ENCODE measurements at regions not wholly inside any gene's neighbourhood (a gene's known extent, or its start where the extent isn't known, plus 50 kb on each side); places are given as distances from the start of the nearest gene placed in this dataset.
"Not testable (repeated sequence)": the region's sequence is repeated elsewhere in the genome, so short reads cannot be mapped to it uniquely, and the experiment has no call there.

DNA sequence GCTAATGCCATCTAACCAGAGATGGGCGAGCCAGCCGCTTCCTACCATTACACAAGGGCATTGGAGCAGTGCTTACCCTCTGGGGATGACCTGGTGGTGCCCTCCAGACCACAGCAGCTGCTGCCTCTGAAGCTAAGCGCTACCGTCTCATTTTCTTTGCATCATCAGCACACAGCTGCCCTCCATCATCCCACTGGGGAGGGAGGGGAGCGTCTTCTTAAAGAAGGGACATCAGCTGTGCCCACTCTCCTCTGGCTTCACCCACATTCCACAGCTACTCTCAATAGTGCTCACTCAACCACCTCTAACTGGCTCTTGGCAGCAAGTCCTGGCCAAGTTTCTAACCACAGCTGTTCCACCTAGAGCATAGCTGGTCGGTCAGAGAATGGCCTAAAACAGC is 503.4 kb downstream of the NFIB start:
- Histone ChIP-seq H3K4me1 (ENCODE audit: control insufficient read depth in 1 of 2, insufficient read depth in 2 of 2, low read length in 2 of 2) (no peaks in the 10 kb centered on the region), H3K27ac (ENCODE audit: low read depth, low read length) (no peak overlapping the region), H3K4me3 (ENCODE audit: low read depth in 1 of 2, low read length in 2 of 2) (no peak overlapping the region), H3K9me3 (ENCODE audit: control insufficient read depth in 1 of 2, low read length in 2 of 2) (no peaks in the 10 kb centered on the region), H3K36me3 (ENCODE audit: control insufficient read depth in 1 of 2, insufficient read depth in 2 of 2, low read length in 2 of 2) (no peaks in the 10 kb centered on the region), H3K27me3 (ENCODE audit: control insufficient read depth in 1 of 2, insufficient read depth in 2 of 2, low read length in 2 of 2) (no peaks in the 10 kb centered on the region), H3K9ac (ENCODE audit: low read depth in 1 of 2, low read length in 2 of 2) (no peak overlapping the region)

DNA sequence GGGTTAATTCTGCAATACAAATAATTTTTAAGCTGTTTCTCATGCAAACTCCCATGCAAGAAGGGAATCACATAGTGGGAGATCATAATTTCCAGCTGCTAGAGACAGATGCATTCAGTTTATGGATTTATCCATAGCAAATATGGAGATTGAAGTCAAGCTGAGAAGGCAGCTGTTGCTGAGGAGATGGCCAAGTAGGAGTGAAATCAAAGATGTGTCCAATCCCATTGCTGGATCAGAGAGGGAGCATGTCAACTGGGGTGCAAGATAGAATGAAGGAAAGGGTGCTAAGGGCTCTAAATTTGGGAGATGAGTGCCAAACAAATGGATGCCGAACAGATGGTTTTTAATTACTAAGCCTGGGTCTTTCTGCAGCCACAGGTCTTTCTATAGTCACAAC is 504.5 kb downstream of the NFIB start:
- Histone ChIP-seq H3K9me3 (ENCODE audit: control insufficient read depth in 1 of 2, low read length in 2 of 2) (no peaks in the 10 kb centered on the region), H3K4me3 (ENCODE audit: low read depth in 1 of 2, low read length in 2 of 2) (no peak overlapping the region), H3K36me3 (ENCODE audit: control insufficient read depth in 1 of 2, insufficient read depth in 2 of 2, low read length in 2 of 2) (no peaks in the 10 kb centered on the region), H3K9ac (ENCODE audit: low read depth in 1 of 2, low read length in 2 of 2) (no peak overlapping the region), H3K4me1 (ENCODE audit: control insufficient read depth in 1 of 2, insufficient read depth in 2 of 2, low read length in 2 of 2) (no peaks in the 10 kb centered on the region), H3K27ac (ENCODE audit: low read depth, low read length) (no peak overlapping the region), H3K27me3 (ENCODE audit: control insufficient read depth in 1 of 2, insufficient read depth in 2 of 2, low read length in 2 of 2) (no peaks in the 10 kb centered on the region)

DNA sequence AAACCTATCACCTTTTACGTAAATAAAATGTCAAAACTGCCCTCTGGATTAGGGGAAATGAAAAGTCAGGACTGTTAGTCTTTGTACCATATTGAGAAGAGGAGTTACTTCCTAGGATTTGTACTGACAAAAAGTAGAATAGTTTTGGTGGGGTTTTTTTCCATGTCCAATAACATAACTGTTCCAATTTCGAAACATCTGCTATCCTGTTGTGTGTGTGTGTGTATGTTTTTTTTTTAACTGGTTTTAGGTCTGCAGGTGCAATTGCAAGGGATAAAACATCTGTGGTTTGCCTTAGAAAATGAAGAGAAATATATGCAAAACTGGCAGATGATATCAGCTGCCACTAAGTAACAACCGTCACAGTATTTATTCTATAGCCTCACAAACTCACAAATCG is 506.8 kb downstream of the NFIB start:
- H3K9ac ChIP-seq (ENCODE audit: low read depth in 1 of 2, low read length in 2 of 2), result no peak overlapping the region
- no peak overlapping the region for H3K27ac ChIP-seq (ENCODE audit: low read depth, low read length)
- no peaks in the 10 kb centered on the region for H3K4me1 ChIP-seq (ENCODE audit: control insufficient read depth in 1 of 2, insufficient read depth in 2 of 2, low read length in 2 of 2)
- no peaks in the 10 kb centered on the region for H3K9me3 ChIP-seq (ENCODE audit: control insufficient read depth in 1 of 2, low read length in 2 of 2)
- no peak overlapping the region for H3K4me3 ChIP-seq (ENCODE audit: low read depth in 1 of 2, low read length in 2 of 2)
- no peaks in the 10 kb centered on the region for H3K27me3 ChIP-seq (ENCODE audit: control insufficient read depth in 1 of 2, insufficient read depth in 2 of 2, low read length in 2 of 2)
- H3K36me3 ChIP-seq (ENCODE audit: control insufficient read depth in 1 of 2, insufficient read depth in 2 of 2, low read length in 2 of 2), result no peaks in the 10 kb centered on the region

DNA sequence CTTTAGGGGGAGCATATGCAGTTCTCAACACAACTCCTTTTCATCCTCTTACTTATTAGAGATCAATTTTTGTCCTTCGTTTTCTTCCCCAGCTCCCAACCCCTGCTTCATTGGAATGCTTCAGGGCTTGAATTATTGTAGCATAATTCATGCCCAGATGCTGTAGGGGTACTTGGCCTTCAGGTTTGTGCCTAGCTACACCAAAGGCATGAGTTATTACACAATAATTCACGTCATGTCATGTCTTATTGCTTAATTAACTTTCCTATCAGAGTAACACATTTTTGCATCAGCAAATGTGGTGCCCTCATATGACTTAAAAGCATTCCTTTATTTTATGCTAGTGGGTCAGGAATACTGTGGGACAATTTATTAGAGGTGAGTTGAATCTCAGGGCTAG is 507.2 kb downstream of the NFIB start:
- Histone ChIP-seq H3K27me3 (ENCODE audit: control insufficient read depth in 1 of 2, insufficient read depth in 2 of 2, low read length in 2 of 2) (no peaks in the 10 kb centered on the region), H3K9me3 (ENCODE audit: control insufficient read depth in 1 of 2, low read length in 2 of 2) (no peaks in the 10 kb centered on the region), H3K4me3 (ENCODE audit: low read depth in 1 of 2, low read length in 2 of 2) (no peak overlapping the region), H3K4me1 (ENCODE audit: control insufficient read depth in 1 of 2, insufficient read depth in 2 of 2, low read length in 2 of 2) (no peaks in the 10 kb centered on the region), H3K9ac (ENCODE audit: low read depth in 1 of 2, low read length in 2 of 2) (no peak overlapping the region), H3K36me3 (ENCODE audit: control insufficient read depth in 1 of 2, insufficient read depth in 2 of 2, low read length in 2 of 2) (no peaks in the 10 kb centered on the region), H3K27ac (ENCODE audit: low read depth, low read length) (no peak overlapping the region)

DNA sequence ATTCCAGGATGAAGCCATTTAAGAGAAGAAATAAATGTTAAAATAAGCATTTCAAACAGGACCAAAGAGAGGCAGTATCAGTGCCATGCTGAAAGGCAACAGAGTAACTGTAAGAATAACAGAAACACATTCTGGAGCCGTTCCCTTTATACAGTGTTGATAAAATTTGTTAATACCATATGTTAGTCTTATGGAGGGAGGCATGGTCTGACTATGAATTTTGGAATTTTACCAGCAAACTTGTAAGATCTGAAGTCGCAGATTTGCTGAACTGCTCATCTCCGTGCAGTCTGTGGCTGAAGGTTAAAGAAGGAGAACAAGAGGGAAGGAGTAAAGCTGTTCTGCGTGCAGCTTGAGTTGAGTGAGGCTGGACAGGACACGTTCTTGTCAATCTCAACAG is 508.4 kb downstream of the NFIB start:
- no peaks in the 10 kb centered on the region for H3K9me3 ChIP-seq (ENCODE audit: control insufficient read depth in 1 of 2, low read length in 2 of 2)
- no peak overlapping the region for H3K4me3 ChIP-seq (ENCODE audit: low read depth in 1 of 2, low read length in 2 of 2)
- H3K4me1 ChIP-seq (ENCODE audit: control insufficient read depth in 1 of 2, insufficient read depth in 2 of 2, low read length in 2 of 2), result no peaks in the 10 kb centered on the region
- H3K27me3 ChIP-seq (ENCODE audit: control insufficient read depth in 1 of 2, insufficient read depth in 2 of 2, low read length in 2 of 2), result no peaks in the 10 kb centered on the region
- no peak overlapping the region for H3K9ac ChIP-seq (ENCODE audit: low read depth in 1 of 2, low read length in 2 of 2)
- H3K27ac ChIP-seq (ENCODE audit: low read depth, low read length), result no peak overlapping the region
- H3K36me3 ChIP-seq (ENCODE audit: control insufficient read depth in 1 of 2, insufficient read depth in 2 of 2, low read length in 2 of 2), result no peaks in the 10 kb centered on the region

DNA sequence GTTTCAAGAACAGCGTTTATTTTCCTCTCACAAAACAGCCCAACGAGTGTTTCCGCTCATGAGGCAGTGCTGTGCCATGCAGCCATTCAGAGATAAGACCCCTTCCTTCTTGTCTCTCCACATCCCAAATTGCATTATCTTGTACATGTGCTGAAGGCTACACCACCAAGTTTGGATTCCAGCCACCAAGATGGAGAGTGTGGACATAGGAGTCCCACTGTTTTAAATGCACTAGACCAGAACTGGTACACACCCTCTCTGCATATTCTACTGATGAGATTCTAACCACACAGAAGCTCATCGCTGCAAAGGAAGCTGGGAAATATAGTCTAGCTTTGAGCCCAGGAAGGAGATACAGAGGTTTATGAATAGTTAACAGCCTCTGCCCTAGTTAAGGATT is 509.4 kb downstream of the NFIB start:
- H3K4me3 ChIP-seq (ENCODE audit: low read depth in 1 of 2, low read length in 2 of 2), result no peak overlapping the region
- no peak overlapping the region for H3K9ac ChIP-seq (ENCODE audit: low read depth in 1 of 2, low read length in 2 of 2)
- no peaks in the 10 kb centered on the region for H3K4me1 ChIP-seq (ENCODE audit: control insufficient read depth in 1 of 2, insufficient read depth in 2 of 2, low read length in 2 of 2)
- no peak overlapping the region for H3K27ac ChIP-seq (ENCODE audit: low read depth, low read length)
- H3K9me3 ChIP-seq (ENCODE audit: control insufficient read depth in 1 of 2, low read length in 2 of 2), result no peaks in the 10 kb centered on the region
- no peaks in the 10 kb centered on the region for H3K27me3 ChIP-seq (ENCODE audit: control insufficient read depth in 1 of 2, insufficient read depth in 2 of 2, low read length in 2 of 2)
- H3K36me3 ChIP-seq (ENCODE audit: control insufficient read depth in 1 of 2, insufficient read depth in 2 of 2, low read length in 2 of 2), result no peaks in the 10 kb centered on the region

DNA sequence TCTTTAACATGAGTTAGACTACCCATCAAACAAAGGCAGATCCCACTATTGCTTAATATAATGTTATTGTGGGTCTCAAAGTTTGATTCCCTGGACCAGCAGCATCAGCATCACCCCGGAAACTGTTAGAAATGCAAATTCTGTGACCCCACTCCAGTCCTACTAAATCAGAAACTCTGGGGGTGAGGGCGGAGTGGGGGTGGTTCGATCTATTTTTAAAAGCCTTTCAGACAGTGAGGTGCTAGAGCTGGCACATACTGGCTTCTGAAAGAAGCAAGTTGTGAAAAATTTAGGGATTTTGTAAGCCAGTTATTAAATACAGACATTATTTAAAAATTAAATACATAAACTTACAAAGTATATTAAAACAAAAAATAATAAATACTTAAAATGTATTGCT is 513.2 kb downstream of the NFIB start:
- H3K36me3 ChIP-seq (ENCODE audit: control insufficient read depth in 1 of 2, insufficient read depth in 2 of 2, low read length in 2 of 2), result no peaks in the 10 kb centered on the region

DNA sequence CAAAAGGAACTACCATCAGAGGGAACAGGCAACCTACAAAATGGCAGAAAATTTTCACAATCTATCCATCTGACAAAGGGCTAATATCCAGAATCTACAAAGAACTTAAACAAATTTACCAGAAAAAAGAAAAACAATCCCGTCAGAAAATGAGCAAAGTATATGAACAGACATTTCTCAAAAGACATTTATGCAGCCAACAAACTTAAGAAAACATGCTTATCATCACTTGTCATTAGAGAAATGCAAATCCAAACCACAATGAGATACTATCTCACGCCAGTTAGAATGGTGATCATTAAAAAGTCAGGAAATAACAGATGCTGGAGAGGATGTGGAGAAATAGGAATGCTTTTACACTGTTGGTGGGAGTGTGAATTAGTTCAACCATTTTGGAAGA is 516.2 kb downstream of the NFIB start:
- H3K9me3 ChIP-seq (ENCODE audit: control insufficient read depth in 1 of 2, low read length in 2 of 2); H3K9ac ChIP-seq (ENCODE audit: low read depth in 1 of 2, low read length in 2 of 2); H3K27me3 ChIP-seq (ENCODE audit: control insufficient read depth in 1 of 2, insufficient read depth in 2 of 2, low read length in 2 of 2); H3K4me3 ChIP-seq (ENCODE audit: low read depth in 1 of 2, low read length in 2 of 2); H3K27ac ChIP-seq (ENCODE audit: low read depth, low read length); H3K36me3 ChIP-seq (ENCODE audit: control insufficient read depth in 1 of 2, insufficient read depth in 2 of 2, low read length in 2 of 2); H3K4me1 ChIP-seq (ENCODE audit: control insufficient read depth in 1 of 2, insufficient read depth in 2 of 2, low read length in 2 of 2): not testable (repeated sequence)

More for the DNA sequence above, 513.2 kb downstream of the NFIB start:
- Histone ChIP-seq H3K4me1 (ENCODE audit: control insufficient read depth in 1 of 2, insufficient read depth in 2 of 2, low read length in 2 of 2) (no peaks in the 10 kb centered on the region), H3K27me3 (ENCODE audit: control insufficient read depth in 1 of 2, insufficient read depth in 2 of 2, low read length in 2 of 2) (no peaks in the 10 kb centered on the region), H3K27ac (ENCODE audit: low read depth, low read length) (no peak overlapping the region), H3K4me3 (ENCODE audit: low read depth in 1 of 2, low read length in 2 of 2) (no peak overlapping the region), H3K9me3 (ENCODE audit: control insufficient read depth in 1 of 2, low read length in 2 of 2) (no peaks in the 10 kb centered on the region), H3K9ac (ENCODE audit: low read depth in 1 of 2, low read length in 2 of 2) (no peak overlapping the region)

DNA sequence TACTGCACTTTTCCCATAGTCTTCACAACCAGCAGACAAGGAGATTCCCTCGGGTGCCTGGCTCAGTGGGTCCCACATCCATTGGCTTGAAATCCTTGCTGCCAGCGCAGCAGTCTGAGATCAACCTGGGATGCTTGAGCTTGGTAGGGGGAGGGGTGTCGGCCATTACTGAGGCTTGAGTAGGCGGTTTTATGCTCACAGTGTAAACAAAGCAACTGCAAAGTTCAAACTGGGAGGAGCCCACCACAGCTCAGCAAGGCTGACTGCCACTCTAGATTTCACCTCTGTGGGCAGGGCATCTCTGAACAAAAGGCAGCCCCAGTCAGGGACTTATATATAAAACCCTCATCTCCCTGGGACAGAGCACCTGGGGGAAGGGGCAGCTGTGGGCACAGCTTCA is 512.3 kb upstream of the MPDZ start:
- Histone ChIP-seq H3K4me3 (ENCODE audit: low read depth in 1 of 2, low read length in 2 of 2) (no peak overlapping the region), H3K27me3 (ENCODE audit: control insufficient read depth in 1 of 2, insufficient read depth in 2 of 2, low read length in 2 of 2) (no peaks in the 10 kb centered on the region), H3K4me1 (ENCODE audit: control insufficient read depth in 1 of 2, insufficient read depth in 2 of 2, low read length in 2 of 2) (no peaks in the 10 kb centered on the region), H3K27ac (ENCODE audit: low read depth, low read length) (no peak overlapping the region), H3K36me3 (ENCODE audit: control insufficient read depth in 1 of 2, insufficient read depth in 2 of 2, low read length in 2 of 2) (no peaks in the 10 kb centered on the region), H3K9me3 (ENCODE audit: control insufficient read depth in 1 of 2, low read length in 2 of 2) (no peaks in the 10 kb centered on the region), H3K9ac (ENCODE audit: low read depth in 1 of 2, low read length in 2 of 2) (no peak overlapping the region)

DNA sequence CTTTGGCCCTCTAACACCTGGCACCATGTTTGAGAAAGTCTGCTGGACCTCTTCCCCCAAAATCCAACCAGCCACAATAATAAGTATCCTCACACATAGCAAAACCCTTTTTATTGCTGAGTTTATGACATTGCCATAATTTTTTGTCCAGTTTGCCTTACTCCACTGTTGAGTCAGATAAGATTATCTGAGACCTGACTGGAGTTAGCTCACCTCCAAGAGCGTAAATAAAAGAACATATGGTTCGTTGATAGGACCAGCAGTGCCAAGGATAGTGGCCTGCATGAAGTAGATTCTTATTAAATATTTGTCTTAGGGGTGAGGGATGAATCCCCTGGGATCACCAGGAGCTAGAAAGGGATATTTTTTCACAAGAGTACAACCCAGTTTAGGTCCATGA is 510.6 kb upstream of the MPDZ start:
- H3K27me3 ChIP-seq (ENCODE audit: control insufficient read depth in 1 of 2, insufficient read depth in 2 of 2, low read length in 2 of 2), result no peaks in the 10 kb centered on the region
- H3K9ac ChIP-seq (ENCODE audit: low read depth in 1 of 2, low read length in 2 of 2), result no peak overlapping the region
- no peak overlapping the region for H3K27ac ChIP-seq (ENCODE audit: low read depth, low read length)
- H3K4me3 ChIP-seq (ENCODE audit: low read depth in 1 of 2, low read length in 2 of 2), result no peak overlapping the region
- no peaks in the 10 kb centered on the region for H3K4me1 ChIP-seq (ENCODE audit: control insufficient read depth in 1 of 2, insufficient read depth in 2 of 2, low read length in 2 of 2)
- H3K9me3 ChIP-seq (ENCODE audit: control insufficient read depth in 1 of 2, low read length in 2 of 2), result no peaks in the 10 kb centered on the region
- no peaks in the 10 kb centered on the region for H3K36me3 ChIP-seq (ENCODE audit: control insufficient read depth in 1 of 2, insufficient read depth in 2 of 2, low read length in 2 of 2)

DNA sequence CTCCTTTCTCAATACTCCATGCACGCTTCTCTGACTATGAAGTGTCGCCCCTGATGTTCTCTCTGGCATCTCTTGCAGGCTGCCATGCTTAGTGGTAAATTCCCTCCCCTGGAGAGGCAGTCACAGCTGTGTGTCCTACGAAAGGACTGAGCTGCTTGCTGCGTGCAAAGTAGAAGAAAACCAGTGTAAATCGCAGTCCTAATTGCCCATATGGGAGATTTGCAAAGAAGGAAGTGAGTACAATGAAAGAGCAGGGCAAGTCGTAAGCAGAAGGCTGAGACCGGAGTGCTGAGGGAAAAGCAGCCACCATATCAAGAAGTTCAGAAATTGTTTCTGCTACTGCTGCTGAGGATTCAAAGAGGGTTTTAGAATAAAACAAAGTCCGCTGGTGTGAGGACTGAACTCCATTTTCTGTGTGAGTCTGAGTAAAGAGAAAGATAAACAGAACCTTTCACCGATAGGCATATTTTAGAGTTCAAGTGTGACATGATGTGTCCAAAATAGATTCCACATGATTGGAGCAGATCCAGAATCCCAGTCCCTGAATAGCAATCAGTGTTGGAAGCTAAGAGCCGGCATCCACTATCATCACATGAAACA is 507.8 kb upstream of the MPDZ start:
- H3K36me3 ChIP-seq (ENCODE audit: control insufficient read depth in 1 of 2, insufficient read depth in 2 of 2, low read length in 2 of 2), result no peaks in the 10 kb centered on the region
- H3K9ac ChIP-seq (ENCODE audit: low read depth in 1 of 2, low read length in 2 of 2), result no peak overlapping the region
- H3K9me3 ChIP-seq (ENCODE audit: control insufficient read depth in 1 of 2, low read length in 2 of 2), result no peaks in the 10 kb centered on the region
- no peaks in the 10 kb centered on the region for H3K27me3 ChIP-seq (ENCODE audit: control insufficient read depth in 1 of 2, insufficient read depth in 2 of 2, low read length in 2 of 2)
- H3K27ac ChIP-seq (ENCODE audit: low read depth, low read length), result no peak overlapping the region
- H3K4me1 ChIP-seq (ENCODE audit: control insufficient read depth in 1 of 2, insufficient read depth in 2 of 2, low read length in 2 of 2), result no peaks in the 10 kb centered on the region
- H3K4me3 ChIP-seq (ENCODE audit: low read depth in 1 of 2, low read length in 2 of 2), result no peak overlapping the region

Data from duodenal mucosa (tissue), 2 donors.